Neural crest cell (in vitro differentiated cells): ENCODE measurements at regions not wholly inside any gene's neighbourhood (a gene's known extent, or its start where the extent isn't known, plus 50 kb on each side); places are given as distances from the start of the nearest gene placed in this dataset.

Experiments
- DNase-seq: peaks from one replicate; pipeline ENCODE4 v3.0.0; 2021; ENCODE audit warnings: low read depth, mixed read lengths, low spot score
- H3K27ac Mint-ChIP-seq: one replicate; pipeline ENCODE4 v1.8.0; 2021; ENCODE audit warnings: mild to moderate bottlenecking, mixed read lengths; ENCODE audit not compliant: unreplicated experiment
- H3K27me3 Mint-ChIP-seq: 2 replicates; pipeline ENCODE4 v1.8.0; 2021; ENCODE audit warnings: low read depth, mild to moderate bottlenecking, mixed read lengths
- H3K36me3 Mint-ChIP-seq: 2 replicates; pipeline ENCODE4 v1.8.0; 2021; ENCODE audit warnings: low read depth, mild to moderate bottlenecking, mixed read lengths
- H3K4me1 Mint-ChIP-seq: 2 replicates; pipeline ENCODE4 v1.8.0; 2021; ENCODE audit warnings: mixed read lengths
- H3K4me3 Mint-ChIP-seq: one replicate; pipeline ENCODE4 v1.8.0; 2021; ENCODE audit warnings: mild to moderate bottlenecking, mixed read lengths
- H3K9me3 Mint-ChIP-seq: 2 replicates; pipeline ENCODE4 v1.8.0; 2021; ENCODE audit warnings: mixed read lengths
- CTCF ChIP-seq: fragments of 200-600 bp; sonication (generic); conservative IDR thresholded peaks from 2 replicates; pipeline ENCODE4 v1.5.0; 2021; ENCODE audit warnings: antibody characterized with exemption, mild to moderate bottlenecking

- DNase-seq, result no peak
- Mint-ChIP-seq H3K4me1 (peaks cover 5% of the 10 kb centered on the region), H3K27ac (no peak overlapping the region), H3K27me3 (no peaks in the 10 kb centered on the region), H3K36me3 (no peaks in the 10 kb centered on the region), H3K4me3 (no peak overlapping the region), H3K9me3 (no peaks in the 10 kb centered on the region)
- no peak for TF ChIP-seq CTCF
Observed at GRCh38 chr16:61390965-61391637, 645.1 kb downstream of the CDH8 start.

- Mint-ChIP-seq H3K36me3 (no peaks in the 10 kb centered on the region), H3K9me3 (peaks cover 5% of the 10 kb centered on the region), H3K27me3 (no peaks in the 10 kb centered on the region), H3K27ac (no peak overlapping the region), H3K4me3 (no peak overlapping the region), H3K4me1 (peaks cover 22% of the 10 kb centered on the region)
- DNase-seq, result no peak
- no peak for TF ChIP-seq CTCF
Observed at GRCh38 chr16:61385392-61386071, 650.7 kb downstream of the CDH8 start.

GRCh38 chr16:61382435-61382834 is 653.8 kb downstream of the CDH8 start:
- TF ChIP-seq CTCF, result no peak

GRCh38 chr16:61379311-61379710 is 656.9 kb downstream of the CDH8 start:
- H3K9me3 Mint-ChIP-seq, result peaks cover 8% of the 10 kb centered on the region

More at GRCh38 chr16:61382435-61382834, 653.8 kb downstream of the CDH8 start:
- Mint-ChIP-seq H3K9me3 (peaks cover 8% of the 10 kb centered on the region), H3K27ac (no peak overlapping the region), H3K4me1 (peaks cover 22% of the 10 kb centered on the region), H3K4me3 (no peak overlapping the region), H3K27me3 (no peaks in the 10 kb centered on the region), H3K36me3 (no peaks in the 10 kb centered on the region)
- DNase-seq, result no peak

DNA sequence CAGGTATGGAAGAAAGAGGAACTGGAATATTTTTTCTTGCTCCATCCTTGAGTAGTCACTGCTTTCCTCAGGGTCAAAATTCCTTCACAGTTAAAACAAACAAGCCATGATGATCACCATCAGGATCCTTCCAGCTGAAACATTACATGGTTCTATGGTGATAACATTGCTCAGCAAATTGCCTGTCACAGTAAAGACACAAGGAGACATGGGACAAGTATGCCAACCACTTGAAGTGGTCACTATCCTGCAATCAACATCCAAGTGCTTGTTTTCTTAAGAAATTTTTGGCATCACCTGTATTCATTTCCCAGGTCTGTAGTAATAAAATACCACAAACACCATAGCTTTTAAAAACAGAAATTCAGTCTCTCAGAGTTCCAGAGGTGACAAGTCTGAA is 662.2 kb downstream of the CDH8 start:
- DNase-seq, result no peak
- no peaks in the 10 kb centered on the region for H3K4me1 Mint-ChIP-seq
- no peak for TF ChIP-seq CTCF
- no peak overlapping the region for H3K4me3 Mint-ChIP-seq
- no peak overlapping the region for H3K27ac Mint-ChIP-seq
- no peaks in the 10 kb centered on the region for H3K9me3 Mint-ChIP-seq
- H3K36me3 Mint-ChIP-seq, result no peaks in the 10 kb centered on the region
- H3K27me3 Mint-ChIP-seq, result no peaks in the 10 kb centered on the region

More at GRCh38 chr16:61379311-61379710, 656.9 kb downstream of the CDH8 start:
- Mint-ChIP-seq H3K27me3 (no peaks in the 10 kb centered on the region), H3K27ac (no peak overlapping the region), H3K4me1 (peaks cover 8% of the 10 kb centered on the region), H3K36me3 (no peaks in the 10 kb centered on the region), H3K4me3 (no peak overlapping the region)
- DNase-seq, result no peak
- TF ChIP-seq CTCF, result no peak
